ENCODE measurements at regions not wholly inside any gene's neighbourhood (a gene's known extent, or its start where the extent isn't known, plus 50 kb on each side); places are given as distances from the start of the nearest gene placed in this dataset.

DNA sequence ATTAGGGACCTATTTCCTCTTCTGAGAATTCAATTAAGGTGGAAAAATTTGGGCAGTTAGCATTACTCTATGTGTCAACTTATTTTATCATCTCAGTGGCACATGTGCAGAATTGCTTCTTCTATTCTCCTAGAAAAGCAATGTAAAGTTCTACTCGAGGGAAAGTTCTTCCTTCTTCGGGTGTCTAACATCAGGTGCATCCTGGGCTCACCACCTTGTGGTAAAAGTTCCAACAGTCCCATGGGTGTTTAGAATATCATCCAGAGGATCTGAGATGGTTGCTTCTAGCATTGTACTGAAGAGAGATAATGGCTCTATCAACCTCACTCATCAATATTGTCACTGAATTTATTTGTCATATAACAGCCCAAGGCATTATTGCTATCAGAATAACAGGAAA lies 969.7 kb downstream of the PDHA2 start:
- Histone ChIP-seq H3K9me3 (no peaks in the 10 kb centered on the region), H3K4me1 (no peaks in the 10 kb centered on the region), H3K4me3 (no peak overlapping the region), H3K36me3 (no peaks in the 10 kb centered on the region), H3K27me3 (no peaks in the 10 kb centered on the region), H3K27ac (no peak overlapping the region)
- no peak for DNase-seq
- TF ChIP-seq, protein P1, sequence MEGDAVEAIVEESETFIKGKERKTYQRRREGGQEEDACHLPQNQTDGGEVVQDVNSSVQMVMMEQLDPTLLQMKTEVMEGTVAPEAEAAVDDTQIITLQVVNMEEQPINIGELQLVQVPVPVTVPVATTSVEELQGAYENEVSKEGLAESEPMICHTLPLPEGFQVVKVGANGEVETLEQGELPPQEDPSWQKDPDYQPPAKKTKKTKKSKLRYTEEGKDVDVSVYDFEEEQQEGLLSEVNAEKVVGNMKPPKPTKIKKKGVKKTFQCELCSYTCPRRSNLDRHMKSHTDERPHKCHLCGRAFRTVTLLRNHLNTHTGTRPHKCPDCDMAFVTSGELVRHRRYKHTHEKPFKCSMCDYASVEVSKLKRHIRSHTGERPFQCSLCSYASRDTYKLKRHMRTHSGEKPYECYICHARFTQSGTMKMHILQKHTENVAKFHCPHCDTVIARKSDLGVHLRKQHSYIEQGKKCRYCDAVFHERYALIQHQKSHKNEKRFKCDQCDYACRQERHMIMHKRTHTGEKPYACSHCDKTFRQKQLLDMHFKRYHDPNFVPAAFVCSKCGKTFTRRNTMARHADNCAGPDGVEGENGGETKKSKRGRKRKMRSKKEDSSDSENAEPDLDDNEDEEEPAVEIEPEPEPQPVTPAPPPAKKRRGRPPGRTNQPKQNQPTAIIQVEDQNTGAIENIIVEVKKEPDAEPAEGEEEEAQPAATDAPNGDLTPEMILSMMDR (IDR thresholded peaks at IDR 0.05), result no peak
- TF ChIP-seq POLR2A (IDR thresholded peaks at IDR 0.05) (no peak), POLR2AphosphoS5 (IDR thresholded peaks at IDR 0.05) (no peak)
- intact Hi-C loops (cut with DNase I; ENCODE audit: low total_unique reads) (no loop called here), in situ Hi-C loops (cut with MboI; ENCODE audit: low pct_ligation_motif_present in 1 of 4, low pct_unique_long_range_greater_than_20kb in 1 of 4, low sequenced_read_pairs in 3 of 4) (no loop called here)
- 67 to 79% methylated on average over 2 of the region's 2 CpGs for WGBS, 2 donors (ENCODE audit: low coverage in 1 of 2)

DNA sequence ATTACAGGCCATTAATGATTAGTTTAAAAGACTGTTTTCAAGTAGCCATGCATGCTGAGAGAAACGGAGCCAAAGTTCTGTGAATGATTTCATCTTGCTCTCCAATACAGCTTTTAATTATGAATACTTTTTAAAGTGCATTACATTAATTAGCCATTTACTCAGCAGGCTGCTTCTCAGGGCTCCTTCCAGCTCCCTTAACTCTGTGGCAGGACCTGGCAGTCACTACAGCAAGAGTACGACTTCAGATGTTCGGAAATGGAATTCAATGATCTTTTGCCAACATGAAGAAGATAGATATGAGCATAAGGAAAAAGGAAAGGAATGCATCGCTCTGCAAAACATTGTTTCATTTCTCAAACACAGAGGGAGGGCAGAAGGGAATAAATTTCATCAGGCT lies 987.2 kb downstream of the PDHA2 start:
- no peak for DNase-seq
- no peak overlapping the region for H3K27ac ChIP-seq
- WGBS, 2 donors (ENCODE audit: low coverage in 1 of 2), result 41 to 69% methylated on average over 4 of the region's 4 CpGs
- no peaks in the 10 kb centered on the region for H3K9me3 ChIP-seq
- no peaks in the 10 kb centered on the region for H3K4me1 ChIP-seq
- no peaks in the 10 kb centered on the region for H3K36me3 ChIP-seq
- no peaks in the 10 kb centered on the region for H3K27me3 ChIP-seq
- in situ Hi-C loops (cut with MboI; ENCODE audit: low pct_ligation_motif_present in 1 of 4, low pct_unique_long_range_greater_than_20kb in 1 of 4, low sequenced_read_pairs in 3 of 4) (no loop called here), intact Hi-C loops (cut with DNase I; ENCODE audit: low total_unique reads) (no loop called here)
- TF ChIP-seq POLR2AphosphoS5 (IDR thresholded peaks at IDR 0.05), result no peak
- TF ChIP-seq POLR2A (IDR thresholded peaks at IDR 0.05), result no peak
- no peak overlapping the region for H3K4me3 ChIP-seq

DNA sequence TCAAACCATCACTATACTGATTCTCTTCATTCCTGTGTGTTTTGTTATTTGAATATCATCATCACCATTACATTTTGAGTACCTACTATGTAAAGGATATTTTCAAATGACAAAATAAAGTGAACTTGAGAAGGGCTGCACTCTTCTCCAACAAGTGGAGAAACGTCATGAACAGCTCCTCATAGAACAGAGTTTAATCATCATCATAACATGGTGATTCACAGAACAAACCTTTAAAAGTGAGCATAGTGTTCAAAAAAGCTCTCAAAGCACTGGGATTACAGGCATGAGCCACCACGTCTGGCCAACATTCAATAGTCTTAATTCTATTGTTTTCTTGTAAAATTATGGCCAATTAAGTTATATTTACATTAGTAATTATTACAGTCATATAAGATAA lies 993.9 kb downstream of the PDHA2 start:
- intact Hi-C loops (cut with DNase I; ENCODE audit: low total_unique reads), result no loop called here
- no peaks in the 10 kb centered on the region for H3K4me1 ChIP-seq
- DNase-seq, result no peak
- WGBS, 2 donors (ENCODE audit: low coverage in 1 of 2), result 45 to 48% methylated on average over 2 of the region's 2 CpGs
- no peak overlapping the region for H3K27ac ChIP-seq
- no peak overlapping the region for H3K4me3 ChIP-seq
- in situ Hi-C loops (cut with MboI; ENCODE audit: low pct_ligation_motif_present in 1 of 4, low pct_unique_long_range_greater_than_20kb in 1 of 4, low sequenced_read_pairs in 3 of 4), result no loop called here
- no peaks in the 10 kb centered on the region for H3K9me3 ChIP-seq
- no peaks in the 10 kb centered on the region for H3K36me3 ChIP-seq
- no peak for TF ChIP-seq POLR2AphosphoS5 (IDR thresholded peaks at IDR 0.05)
- TF ChIP-seq EP300 (IDR thresholded peaks at IDR 0.05; ENCODE audit: low read depth), result no peak
- no peak for TF ChIP-seq POLR2A (IDR thresholded peaks at IDR 0.05)
- TF ChIP-seq, protein P1 (IDR thresholded peaks at IDR 0.05), result no peak
- H3K27me3 ChIP-seq, result no peaks in the 10 kb centered on the region

DNA sequence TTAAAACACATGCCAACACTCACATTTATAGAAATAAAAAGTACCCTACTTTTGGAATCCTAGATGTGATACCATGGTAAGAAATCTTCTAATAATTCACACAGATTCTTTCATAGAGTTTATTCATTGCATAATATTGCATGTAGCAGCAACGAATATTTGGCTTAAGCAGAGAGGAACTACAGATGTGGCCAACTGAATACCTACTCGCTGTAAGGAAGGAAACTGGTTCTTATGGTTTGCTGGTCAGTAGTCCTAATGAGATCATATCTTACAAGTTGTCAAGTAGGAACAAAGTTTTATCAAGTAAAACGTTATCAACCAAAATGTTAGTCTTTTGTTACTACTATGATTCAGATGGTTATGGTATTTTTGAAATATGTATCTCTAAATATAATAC lies 996.1 kb downstream of the PDHA2 start:
- Histone ChIP-seq H3K27ac (no peak overlapping the region), H3K9me3 (no peaks in the 10 kb centered on the region), H3K4me3 (no peak overlapping the region), H3K4me1 (no peaks in the 10 kb centered on the region), H3K27me3 (no peaks in the 10 kb centered on the region), H3K36me3 (no peaks in the 10 kb centered on the region)
- TF ChIP-seq POLR2A (IDR thresholded peaks at IDR 0.05) (no peak), EP300 (IDR thresholded peaks at IDR 0.05; ENCODE audit: low read depth) (no peak), POLR2AphosphoS5 (IDR thresholded peaks at IDR 0.05) (no peak)
- TF ChIP-seq, protein P1 (IDR thresholded peaks at IDR 0.05), result no peak
- no peak for DNase-seq
- intact Hi-C loops (cut with DNase I; ENCODE audit: low total_unique reads), result no loop called here
- in situ Hi-C loops (cut with MboI; ENCODE audit: low pct_ligation_motif_present in 1 of 4, low pct_unique_long_range_greater_than_20kb in 1 of 4, low sequenced_read_pairs in 3 of 4), result no loop called here
- 40 to 43% methylated on average over 3 of the region's 3 CpGs for WGBS, 2 donors (ENCODE audit: low coverage in 1 of 2)

DNA sequence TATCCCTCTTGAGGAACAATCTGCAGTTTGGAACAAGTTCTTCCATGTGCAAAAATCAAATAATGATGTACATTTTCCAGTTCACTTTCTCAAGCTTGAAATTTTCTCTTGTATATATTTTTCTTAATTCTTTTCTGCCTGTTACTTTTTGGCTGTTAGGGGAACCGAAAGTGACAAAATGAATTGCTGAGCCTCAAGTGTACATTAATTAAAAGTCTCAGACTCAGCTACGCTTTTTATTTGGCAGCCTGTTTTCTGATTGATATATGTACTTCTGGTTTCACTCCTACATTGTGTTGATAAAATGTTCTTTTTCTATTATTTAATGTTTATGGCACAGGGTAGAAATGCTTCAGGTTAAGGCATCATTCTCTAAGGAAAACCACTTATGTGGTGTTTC lies 999.5 kb downstream of the PDHA2 start:
- 68 to 83% methylated on average over 2 of the region's 2 CpGs for WGBS, 2 donors (ENCODE audit: low coverage in 1 of 2)
- Histone ChIP-seq H3K27ac (no peak overlapping the region), H3K9me3 (no peaks in the 10 kb centered on the region), H3K27me3 (no peaks in the 10 kb centered on the region), H3K36me3 (no peaks in the 10 kb centered on the region), H3K4me3 (no peak overlapping the region), H3K4me1 (no peaks in the 10 kb centered on the region)
- no peak for DNase-seq
- TF ChIP-seq, protein P1 (IDR thresholded peaks at IDR 0.05), result no peak
- TF ChIP-seq POLR2AphosphoS5 (IDR thresholded peaks at IDR 0.05), result no peak
- in situ Hi-C loops (cut with MboI; ENCODE audit: low pct_ligation_motif_present in 1 of 4, low pct_unique_long_range_greater_than_20kb in 1 of 4, low sequenced_read_pairs in 3 of 4) (no loop called here), intact Hi-C loops (cut with DNase I; ENCODE audit: low total_unique reads) (no loop called here)

All from transverse colon (tissue), 4 donors.